A673 (cell line): ENCODE measurements at regions not wholly inside any gene's neighbourhood (a gene's known extent, or its start where the extent isn't known, plus 50 kb on each side); places are given as distances from the start of the nearest gene placed in this dataset.

Source experiments
- BruUV-seq: library from RNA; stranded (reverse); fragments of 400-500 nt; replicated peaks from 2 replicates; lab custom pipeline; 2021; lab: Mats Ljungman, UMichigan
- CTCF ChIA-PET: fragments of 300-600 bp; sonication (Branson Sonifier 250); formaldehyde crosslinking; loops from one replicate; lab custom pipeline; 2022; ENCODE audit warnings: antibody characterized with exemption; lab: Charles Lee
- POLR2A ChIA-PET: fragments of 300-600 bp; sonication (Branson Sonifier 250); formaldehyde crosslinking; loops from one replicate; lab custom pipeline; 2022; ENCODE audit warnings: antibody characterized with exemption; ENCODE audit not compliant: low non-redundant PET; lab: Charles Lee
- DNase-seq: peaks from one replicate; pipeline ENCODE4 v3.0.0-alpha.2; 2015; ENCODE audit warnings: low spot score
- H3K27ac ChIP-seq: fragments of 200-600 bp; sonication (generic); 2 replicates; pipeline ENCODE4 v1.5.1; 2016; ENCODE audit warnings: mixed run types, low read depth, mild to moderate bottlenecking, mixed read lengths, antibody characterized with exemption, low read length; ENCODE audit not compliant: poor library complexity, severe bottlenecking
- H3K27me3 ChIP-seq: fragments of 200-600 bp; sonication (generic); replicated peaks from 2 replicates; pipeline ENCODE4 v1.6.1; 2017; ENCODE audit warnings: mixed run types, low read depth, mild to moderate bottlenecking, mixed read lengths, antibody characterized with exemption, low read length; ENCODE audit not compliant: insufficient read depth, poor library complexity
- H3K36me3 ChIP-seq: fragments of 200-600 bp; sonication (generic); 2 replicates; pipeline ENCODE4 v1.6.1; 2016; ENCODE audit warnings: mixed run types, mild to moderate bottlenecking, mixed read lengths, antibody characterized with exemption, low read length; ENCODE audit not compliant: insufficient read depth, poor library complexity, severe bottlenecking
- H3K4me1 ChIP-seq: fragments of 200-600 bp; sonication (generic); 2 replicates; pipeline ENCODE4 v1.6.1; 2017; ENCODE audit warnings: mixed run types, mild to moderate bottlenecking, mixed read lengths, antibody characterized with exemption, low read length; ENCODE audit not compliant: insufficient read depth, poor library complexity, severe bottlenecking
- H3K4me3 ChIP-seq: fragments of 200-600 bp; sonication (generic); 2 replicates; pipeline ENCODE4 v1.5.1; 2016; ENCODE audit warnings: low read depth, mixed run types, mild to moderate bottlenecking, mixed read lengths, low read length; ENCODE audit not compliant: poor library complexity, severe bottlenecking
- H3K9me3 ChIP-seq: fragments of 200-600 bp; sonication (generic); 2 replicates; pipeline ENCODE4 v1.6.1; 2016; ENCODE audit warnings: mixed run types, low read depth, mild to moderate bottlenecking, mixed read lengths, antibody characterized with exemption, low read length; ENCODE audit not compliant: poor library complexity, severe bottlenecking
- EZH2 ChIP-seq: fragments of 200-600 bp; sonication (generic); IDR thresholded peaks from 2 replicates; pipeline ENCODE4 v1.6.1; 2017; ENCODE audit warnings: borderline replicate concordance, low read depth, mild to moderate bottlenecking, mixed read lengths, antibody characterized with exemption, low read length; ENCODE audit not compliant: poor library complexity, severe bottlenecking
- intact Hi-C: fragments of 100-400 bp; cut with micrococcal nuclease; formaldehyde crosslinking; loops from one replicate; pipeline ENCODE4 v1.10.0; 2022; ENCODE audit not compliant: unreplicated experiment
- TF ChIP-seq, protein P1 (sequence below): fragments of 300-800, 200-600 bp; sonication (generic); conservative IDR thresholded peaks from 2 replicates; pipeline ENCODE4 v1.5.1; 2017; ENCODE audit warnings: low read depth, mild to moderate bottlenecking, antibody characterized with exemption, low read length, moderate library complexity, mixed read lengths

DNA sequence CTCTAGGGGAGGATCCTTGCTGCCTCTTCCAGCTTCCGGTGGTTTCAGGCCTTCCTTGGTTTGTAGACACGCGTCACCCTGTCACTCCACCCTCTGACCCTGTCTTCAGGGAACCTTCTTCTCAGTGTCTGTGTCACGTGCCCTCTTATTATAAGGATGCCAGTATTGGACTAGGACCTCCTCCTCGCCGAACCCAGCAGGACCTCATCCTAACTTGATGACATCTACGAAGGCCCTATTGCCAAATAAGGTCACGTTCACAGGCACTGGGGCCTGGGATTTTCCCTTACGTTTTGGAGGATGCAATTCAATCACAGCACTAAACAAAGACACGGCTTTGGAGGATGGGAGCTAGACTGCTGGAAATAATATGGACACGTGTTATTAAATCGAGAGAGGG lies 408.7 kb downstream of the BRD1 start:
- POLR2A ChIA-PET, result no interaction called here

GRCh38 chr22:49418341-49418894 lies 409.3 kb downstream of the BRD1 start:
- Histone ChIP-seq H3K4me1 (no peaks in the 10 kb centered on the region), H3K4me3 (no peak overlapping the region), H3K27ac (no peak overlapping the region), H3K36me3 (no peaks in the 10 kb centered on the region), H3K27me3 (peaks cover 6% of the 10 kb centered on the region), H3K9me3 (no peaks in the 10 kb centered on the region)
- BruUV-seq, result no TSS peak
- no peak for TF ChIP-seq EZH2
- TF ChIP-seq, protein P1, sequence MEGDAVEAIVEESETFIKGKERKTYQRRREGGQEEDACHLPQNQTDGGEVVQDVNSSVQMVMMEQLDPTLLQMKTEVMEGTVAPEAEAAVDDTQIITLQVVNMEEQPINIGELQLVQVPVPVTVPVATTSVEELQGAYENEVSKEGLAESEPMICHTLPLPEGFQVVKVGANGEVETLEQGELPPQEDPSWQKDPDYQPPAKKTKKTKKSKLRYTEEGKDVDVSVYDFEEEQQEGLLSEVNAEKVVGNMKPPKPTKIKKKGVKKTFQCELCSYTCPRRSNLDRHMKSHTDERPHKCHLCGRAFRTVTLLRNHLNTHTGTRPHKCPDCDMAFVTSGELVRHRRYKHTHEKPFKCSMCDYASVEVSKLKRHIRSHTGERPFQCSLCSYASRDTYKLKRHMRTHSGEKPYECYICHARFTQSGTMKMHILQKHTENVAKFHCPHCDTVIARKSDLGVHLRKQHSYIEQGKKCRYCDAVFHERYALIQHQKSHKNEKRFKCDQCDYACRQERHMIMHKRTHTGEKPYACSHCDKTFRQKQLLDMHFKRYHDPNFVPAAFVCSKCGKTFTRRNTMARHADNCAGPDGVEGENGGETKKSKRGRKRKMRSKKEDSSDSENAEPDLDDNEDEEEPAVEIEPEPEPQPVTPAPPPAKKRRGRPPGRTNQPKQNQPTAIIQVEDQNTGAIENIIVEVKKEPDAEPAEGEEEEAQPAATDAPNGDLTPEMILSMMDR, result no peak
- CTCF ChIA-PET, result no interaction called here
- no peak for DNase-seq
- POLR2A ChIA-PET, result no interaction called here
- intact Hi-C loops, result no loop called here

More for the DNA sequence above, 408.7 kb downstream of the BRD1 start:
- Histone ChIP-seq H3K27me3 (peaks cover 6% of the 10 kb centered on the region), H3K36me3 (no peaks in the 10 kb centered on the region), H3K4me1 (no peaks in the 10 kb centered on the region), H3K27ac (no peak overlapping the region), H3K4me3 (no peak overlapping the region), H3K9me3 (no peaks in the 10 kb centered on the region)
- DNase-seq, result no peak
- no peak for TF ChIP-seq EZH2
- TF ChIP-seq, protein P1, result no peak
- no TSS peak for BruUV-seq
- CTCF ChIA-PET, result no interaction called here
- intact Hi-C loops, result no loop called here

- Histone ChIP-seq H3K4me3 (no peak overlapping the region), H3K27me3 (peaks cover 6% of the 10 kb centered on the region), H3K27ac (no peak overlapping the region), H3K4me1 (no peaks in the 10 kb centered on the region), H3K36me3 (no peaks in the 10 kb centered on the region), H3K9me3 (no peaks in the 10 kb centered on the region)
- TF ChIP-seq, protein P1, result no peak
- no peak for TF ChIP-seq EZH2
- ChIA-PET POLR2A (no interaction called here), CTCF (no interaction called here)
- intact Hi-C loops, result no loop called here
- DNase-seq, result no peak
- BruUV-seq, result no TSS peak
Observed at GRCh38 chr22:49417833-49418232, 409.8 kb downstream of the BRD1 start.
